Endothelial cell of umbilical vein (primary cell): ENCODE measurements at regions not wholly inside any gene's neighbourhood (a gene's known extent, or its start where the extent isn't known, plus 50 kb on each side); places are given as distances from the start of the nearest gene placed in this dataset.

Experiments used
- BruUV-seq: library from RNA; stranded (reverse); fragments of 400-500 nt; replicated peaks from 2 replicates; lab custom pipeline; 2021; lab: Mats Ljungman, UMichigan
- CTCF ChIA-PET: fragments of 300-600, 350-600 bp; sonication (Branson Sonifier 250); formaldehyde crosslinking; loops from one replicate; lab custom pipeline; 2021; ENCODE audit warnings: antibody characterized with exemption, inconsistent platforms; lab: Charles Lee
- POLR2A ChIA-PET: fragments of 300-600, 350-600 bp; sonication (Branson Sonifier 250); formaldehyde crosslinking; loops from one replicate; lab custom pipeline; 2021; ENCODE audit warnings: antibody characterized with exemption, inconsistent platforms; lab: Charles Lee
- DNase-seq: peaks from one replicate; pipeline ENCODE4 v3.0.0-alpha.2; 2011; ENCODE audit warnings: low read depth, low spot score
- FAIRE-seq: peaks from 2 replicates; lab custom pipeline; 2011; peaks lifted over from hg19 to GRCh38; lab: Jason Lieb, UNC
- H2AFZ ChIP-seq: 2 replicates; pipeline ENCODE4 v1.6.0; 2012; ENCODE audit warnings: low read depth, low read length, control low read depth, inconsistent platforms
- H3K27ac ChIP-seq: 2 replicates; pipeline ENCODE4 v1.5.1; 2011; ENCODE audit warnings: low read depth, mild to moderate bottlenecking, control low read depth, low read length, moderate library complexity; ENCODE audit not compliant: insufficient read depth
- H3K27me3 ChIP-seq, 2 experiments: 2 replicates each; pipeline versions ENCODE4 v1.6.0 to v1.6.1; 2011; ENCODE audit warnings: low read length in 2 of 2, mixed read lengths in 1 of 2; ENCODE audit not compliant: control insufficient read depth in 2 of 2, insufficient read depth in 2 of 2
- H3K36me3 ChIP-seq, 2 experiments: 2 replicates in 1 of 2; 3 replicates in 1 of 2; pipeline ENCODE4 v1.5.1; 2011; ENCODE audit warnings: low read length in 2 of 2, mild to moderate bottlenecking in 1 of 2, moderate library complexity in 1 of 2; ENCODE audit not compliant: control insufficient read depth in 2 of 2, insufficient read depth in 2 of 2; ENCODE audit errors: extremely low read depth in 1 of 2
- H3K4me1 ChIP-seq: 3 replicates; pipeline ENCODE4 v1.5.1; 2011; ENCODE audit warnings: mild to moderate bottlenecking, low read length; ENCODE audit not compliant: control insufficient read depth, insufficient read depth; ENCODE audit errors: extremely low read depth
- H3K4me2 ChIP-seq: 2 replicates; pipeline ENCODE4 v1.6.1; 2011; ENCODE audit warnings: low read length, control low read depth, mixed read lengths; ENCODE audit not compliant: insufficient read depth
- H3K4me3 ChIP-seq, 3 experiments: fragments of 200-600 bp in 1 of 3; sonication (generic), shearing (Covaris generic) in 1 of 3; replicated peaks in 1 of 3; 2 replicates each; pipeline ENCODE4 v1.5.1; 2011 to 2016; ENCODE audit warnings: control low read depth in 3 of 3, low read length in 3 of 3, mild to moderate bottlenecking in 2 of 3, inconsistent platforms in 1 of 3, low read depth in 1 of 3, moderate library complexity in 1 of 3; ENCODE audit not compliant: insufficient read depth in 1 of 3
- H3K79me2 ChIP-seq: 2 replicates; pipeline ENCODE4 v1.6.0; 2012; ENCODE audit warnings: low read length, inconsistent platforms; ENCODE audit not compliant: control insufficient read depth, insufficient read depth
- H3K9ac ChIP-seq: replicated peaks from 2 replicates; pipeline ENCODE3; 2011; ENCODE audit warnings: low read length, control low read depth; ENCODE audit not compliant: insufficient read depth; ENCODE audit errors: extremely low read depth
- H3K9me1 ChIP-seq: replicated peaks from 3 replicates; pipeline ENCODE4 v1.6.0; 2011; ENCODE audit warnings: mild to moderate bottlenecking, low read length; ENCODE audit not compliant: control insufficient read depth, insufficient read depth; ENCODE audit errors: extremely low read depth
- H3K9me3 ChIP-seq: replicated peaks from 2 replicates; pipeline ENCODE4 v1.5.1; 2012; ENCODE audit warnings: low read length, inconsistent platforms; ENCODE audit not compliant: control insufficient read depth, insufficient read depth
- H4K20me1 ChIP-seq: replicated peaks from 2 replicates; pipeline ENCODE3; 2011; ENCODE audit warnings: mild to moderate bottlenecking, low read length; ENCODE audit not compliant: control insufficient read depth, insufficient read depth; ENCODE audit errors: extremely low read depth
- EZH2 ChIP-seq: IDR thresholded peaks from 2 replicates; pipeline ENCODE4 v1.6.1; 2012; ENCODE audit warnings: borderline replicate concordance, low read depth, mild to moderate bottlenecking, moderate library complexity, low read length, inconsistent platforms; ENCODE audit not compliant: severe bottlenecking
- FOS ChIP-seq: IDR thresholded peaks from 2 replicates; pipeline ENCODE4 v1.6.1; 2011; ENCODE audit warnings: mild to moderate bottlenecking, low read length, moderate library complexity, borderline replicate concordance; ENCODE audit not compliant: insufficient read depth
- GATA2 ChIP-seq: IDR thresholded peaks from 2 replicates; pipeline ENCODE4 v1.7.0; 2011; ENCODE audit warnings: low read depth, mild to moderate bottlenecking, moderate library complexity, mixed read lengths, low read length; ENCODE audit not compliant: insufficient read length, insufficient read depth
- JUN ChIP-seq: IDR thresholded peaks from 2 replicates; pipeline ENCODE4 v1.6.1; 2011; ENCODE audit warnings: borderline replicate concordance, low read depth; ENCODE audit not compliant: insufficient read length, insufficient read depth
- MYC ChIP-seq: IDR thresholded peaks from one replicate; pipeline ENCODE4 v1.6.1; 2011; ENCODE audit warnings: mild to moderate bottlenecking, low read depth, low read length
- POLR2A ChIP-seq: IDR thresholded peaks from 2 replicates; pipeline ENCODE4 v1.6.1; 2012; ENCODE audit warnings: low read depth, mild to moderate bottlenecking, control low read depth, low read length
- POLR2AphosphoS5 ChIP-seq: IDR thresholded peaks from 2 replicates; pipeline ENCODE4 v1.6.1; 2012; ENCODE audit warnings: low read depth, mild to moderate bottlenecking, control low read depth, low read length, moderate library complexity; ENCODE audit not compliant: insufficient read depth
- dilution Hi-C: fragments of 300-500 bp; cut with MboI; formaldehyde crosslinking; loops from one replicate; pipeline ENCODE4 v1.15.0; 2019; ENCODE audit warnings: low sequenced_read_pairs; ENCODE audit not compliant: extremely low pct_ligation_motif_present
- intact Hi-C: fragments of 100-400 bp; cut with micrococcal nuclease; formaldehyde crosslinking; loops from one replicate; pipeline ENCODE4 v1.10.0; 2022
- TF ChIP-seq, protein P1 (sequence below), 2 donors: IDR thresholded peaks; 1 replicate in 1 of 2; 2 replicates in 1 of 2; pipeline ENCODE4 v1.5.1; 2011; ENCODE audit warnings: low read length in 2 of 2, mild to moderate bottlenecking in 2 of 2, moderate library complexity in 2 of 2, control low read depth in 1 of 2, inconsistent platforms in 1 of 2, low read depth in 1 of 2; ENCODE audit not compliant: insufficient read depth in 1 of 2; ENCODE audit errors: extremely low read depth in 1 of 2
- TF ChIP-seq, protein P2 (sequence below): IDR thresholded peaks from 2 replicates; pipeline ENCODE4 v1.6.1; 2011; ENCODE audit not compliant: insufficient read depth, insufficient read length

GRCh38 chr12:25659621-25660020, 106.5 kb upstream of the LMNTD1 start:
- no peak overlapping the region for H3K4me3 ChIP-seq
- H3K9me3 ChIP-seq = no peaks in the 10 kb centered on the region
- ChIA-PET POLR2A (no interaction called here), CTCF (interaction anchor here (0.6 kb wide), 1 partner anchor 111 kb away, joined by 4 read pairs; no protein-coding TSS in a partner anchor)
- H3K27ac ChIP-seq = no peak overlapping the region
- H3K4me1 ChIP-seq = no peaks in the 10 kb centered on the region
- H4K20me1 ChIP-seq = no peaks in the 10 kb centered on the region
- dilution Hi-C loops = no loop called here
- no peaks in the 10 kb centered on the region for H3K9me1 ChIP-seq
- H3K4me2 ChIP-seq = no peak overlapping the region
- H3K9ac ChIP-seq = no peak overlapping the region
- TF ChIP-seq GATA2 = no peak
- TF ChIP-seq, protein P1, sequence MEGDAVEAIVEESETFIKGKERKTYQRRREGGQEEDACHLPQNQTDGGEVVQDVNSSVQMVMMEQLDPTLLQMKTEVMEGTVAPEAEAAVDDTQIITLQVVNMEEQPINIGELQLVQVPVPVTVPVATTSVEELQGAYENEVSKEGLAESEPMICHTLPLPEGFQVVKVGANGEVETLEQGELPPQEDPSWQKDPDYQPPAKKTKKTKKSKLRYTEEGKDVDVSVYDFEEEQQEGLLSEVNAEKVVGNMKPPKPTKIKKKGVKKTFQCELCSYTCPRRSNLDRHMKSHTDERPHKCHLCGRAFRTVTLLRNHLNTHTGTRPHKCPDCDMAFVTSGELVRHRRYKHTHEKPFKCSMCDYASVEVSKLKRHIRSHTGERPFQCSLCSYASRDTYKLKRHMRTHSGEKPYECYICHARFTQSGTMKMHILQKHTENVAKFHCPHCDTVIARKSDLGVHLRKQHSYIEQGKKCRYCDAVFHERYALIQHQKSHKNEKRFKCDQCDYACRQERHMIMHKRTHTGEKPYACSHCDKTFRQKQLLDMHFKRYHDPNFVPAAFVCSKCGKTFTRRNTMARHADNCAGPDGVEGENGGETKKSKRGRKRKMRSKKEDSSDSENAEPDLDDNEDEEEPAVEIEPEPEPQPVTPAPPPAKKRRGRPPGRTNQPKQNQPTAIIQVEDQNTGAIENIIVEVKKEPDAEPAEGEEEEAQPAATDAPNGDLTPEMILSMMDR (IDR thresholded peaks at IDR 0.05; ENCODE audit: extremely low read depth in 1 of 2, insufficient read depth in 1 of 2, low read depth in 1 of 2, low read length in 2 of 2) = no peak
- TF ChIP-seq POLR2A = no peak
- TF ChIP-seq MYC = no peak
- H3K36me3 ChIP-seq = no peaks in the 10 kb centered on the region
- DNase-seq (no peak), FAIRE-seq (no peak)
- BruUV-seq = no TSS peak
- H3K79me2 ChIP-seq = no peaks in the 10 kb centered on the region
- intact Hi-C loops = no loop called here
- no peak overlapping the region for H2AFZ ChIP-seq
- no peaks in the 10 kb centered on the region for H3K27me3 ChIP-seq

DNA sequence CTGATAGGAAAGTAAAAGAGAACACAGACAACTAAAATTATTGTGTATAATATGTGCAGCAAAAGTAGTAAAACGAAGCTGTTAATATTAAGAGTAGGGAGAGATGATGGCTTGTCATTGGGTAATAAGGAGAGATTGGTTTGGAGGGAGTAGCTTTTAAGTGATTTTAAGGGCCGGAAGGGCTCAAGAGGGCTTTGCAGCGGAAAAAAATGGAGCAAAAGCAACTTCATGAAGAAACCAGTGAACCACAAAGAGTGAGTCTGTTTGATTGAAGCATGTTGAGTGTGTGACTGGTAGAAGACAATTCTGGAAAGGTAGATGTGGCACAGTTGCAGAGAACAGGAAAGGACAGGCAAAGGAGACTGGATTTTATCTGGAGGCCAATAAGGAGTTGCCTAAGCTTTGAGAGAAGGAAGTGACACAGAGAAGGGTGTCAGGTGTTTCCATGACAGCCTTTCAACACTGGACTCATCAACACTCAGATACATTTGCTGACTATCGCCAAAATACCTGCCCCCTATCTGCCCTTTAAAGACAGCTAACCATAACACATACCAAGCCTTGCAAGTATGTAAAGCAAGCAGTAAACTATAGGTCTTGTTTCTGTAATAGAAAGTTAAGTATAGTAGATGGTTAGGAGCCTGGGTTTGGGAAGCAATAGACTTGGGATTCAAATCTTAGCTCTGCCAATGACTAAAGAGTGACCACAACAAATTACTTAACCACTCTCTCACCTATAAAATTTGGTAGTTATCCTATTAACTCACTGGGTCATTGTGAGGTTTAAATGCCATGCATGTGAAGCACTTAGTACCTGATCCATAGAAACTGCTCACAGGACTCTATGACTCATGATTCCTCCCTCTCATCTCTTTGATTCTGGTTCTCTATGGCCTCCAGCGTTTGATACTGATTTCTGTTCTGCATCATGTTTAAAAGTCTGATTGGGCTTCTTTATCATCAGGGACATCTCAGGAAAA, 117.3 kb upstream of the LMNTD1 start:
- no peak overlapping the region for H3K27ac ChIP-seq
- POLR2A ChIA-PET = no interaction called here
- intact Hi-C loops = no loop called here
- no peak for FAIRE-seq
- H3K27me3 ChIP-seq = peaks cover 0 to 2% of the 10 kb centered on the region in 2 experiments
- H3K9me3 ChIP-seq = no peaks in the 10 kb centered on the region
- H3K4me3 ChIP-seq = no peak overlapping the region
- no peaks in the 10 kb centered on the region for H3K4me1 ChIP-seq
- CTCF ChIA-PET = no interaction called here
- H2AFZ ChIP-seq = no peak overlapping the region
- DNase-seq = no peak
- dilution Hi-C loops = no loop called here
- no peaks in the 10 kb centered on the region for H3K79me2 ChIP-seq
- no peaks in the 10 kb centered on the region for H4K20me1 ChIP-seq
- no peak overlapping the region for H3K4me2 ChIP-seq
- H3K9me1 ChIP-seq = no peaks in the 10 kb centered on the region
- TF ChIP-seq POLR2AphosphoS5 = no peak
- TF ChIP-seq, protein P2, sequence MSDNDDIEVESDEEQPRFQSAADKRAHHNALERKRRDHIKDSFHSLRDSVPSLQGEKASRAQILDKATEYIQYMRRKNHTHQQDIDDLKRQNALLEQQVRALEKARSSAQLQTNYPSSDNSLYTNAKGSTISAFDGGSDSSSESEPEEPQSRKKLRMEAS = no peak
- TF ChIP-seq, protein P1 (IDR thresholded peaks at IDR 0.05; ENCODE audit: extremely low read depth in 1 of 2, insufficient read depth in 1 of 2, low read depth in 1 of 2, low read length in 2 of 2) = no peak
- no peak for TF ChIP-seq POLR2A
- TF ChIP-seq EZH2 = no peak
- TF ChIP-seq FOS = no peak
- TF ChIP-seq JUN = no peak
- TF ChIP-seq MYC = no peak
- TF ChIP-seq GATA2 = no peak
- H3K9ac ChIP-seq = no peak overlapping the region
- H3K36me3 ChIP-seq = no peaks in the 10 kb centered on the region
- BruUV-seq = no TSS peak
